KMS-11 (cell line): ENCODE measurements at regions not wholly inside any gene's neighbourhood (a gene's known extent, or its start where the extent isn't known, plus 50 kb on each side); places are given as distances from the start of the nearest gene placed in this dataset.

Source experiments
- H2AFZ ChIP-seq: fragments of 200-600 bp; sonication (generic); 2 replicates; pipeline ENCODE4 v1.6.1; 2016; ENCODE audit warnings: antibody characterized with exemption, mixed run types, low read depth
- H3K27ac ChIP-seq: fragments of 200-600 bp; sonication (generic); 2 replicates; pipeline ENCODE4 v1.6.1; 2016; ENCODE audit warnings: mild to moderate bottlenecking, mixed run types
- H3K27me3 ChIP-seq: fragments of 200-600 bp; sonication (generic); 2 replicates; pipeline ENCODE4 v1.6.1; 2017; ENCODE audit warnings: mild to moderate bottlenecking, low read depth, mixed run types, moderate library complexity; ENCODE audit not compliant: insufficient read depth
- H3K36me3 ChIP-seq: fragments of 200-600 bp; sonication (generic); 2 replicates; pipeline ENCODE4 v1.6.1; 2017; ENCODE audit warnings: mild to moderate bottlenecking, mixed run types; ENCODE audit not compliant: insufficient read depth
- H3K4me1 ChIP-seq: fragments of 200-600 bp; sonication (generic); 2 replicates; pipeline ENCODE4 v1.6.1; 2016; ENCODE audit warnings: mild to moderate bottlenecking, low read depth, mixed run types; ENCODE audit not compliant: poor library complexity, severe bottlenecking
- H3K4me2 ChIP-seq: fragments of 200-600 bp; sonication (generic); 2 replicates; pipeline ENCODE4 v1.7.0; 2016; ENCODE audit warnings: mild to moderate bottlenecking, mixed run types
- H3K4me3 ChIP-seq: fragments of 200-600 bp; sonication (generic); IDR thresholded peaks from 2 replicates; pipeline ENCODE4 v1.6.1; 2017; ENCODE audit warnings: low read depth, low read length, mixed read lengths; ENCODE audit not compliant: insufficient read depth
- H3K79me2 ChIP-seq: fragments of 200-600 bp; sonication (generic); 2 replicates; pipeline ENCODE4 v1.6.1; 2016; ENCODE audit warnings: low read depth, mixed run types; ENCODE audit not compliant: insufficient read depth
- H3K9ac ChIP-seq: fragments of 200-600 bp; sonication (generic); 2 replicates; pipeline ENCODE4 v1.6.1; 2016; ENCODE audit warnings: mild to moderate bottlenecking, mixed run types
- H4K20me1 ChIP-seq: fragments of 200-600 bp; sonication (generic); 2 replicates; pipeline ENCODE4 v1.6.1; 2016; ENCODE audit warnings: mild to moderate bottlenecking, mixed run types; ENCODE audit not compliant: insufficient read depth
- CTCF ChIP-seq: fragments of 200-600 bp; sonication (generic); conservative IDR thresholded peaks from 2 replicates; pipeline ENCODE4 v1.6.1; 2017; ENCODE audit warnings: low read depth, mild to moderate bottlenecking, antibody characterized with exemption, low read length, moderate library complexity, mixed read lengths

DNA sequence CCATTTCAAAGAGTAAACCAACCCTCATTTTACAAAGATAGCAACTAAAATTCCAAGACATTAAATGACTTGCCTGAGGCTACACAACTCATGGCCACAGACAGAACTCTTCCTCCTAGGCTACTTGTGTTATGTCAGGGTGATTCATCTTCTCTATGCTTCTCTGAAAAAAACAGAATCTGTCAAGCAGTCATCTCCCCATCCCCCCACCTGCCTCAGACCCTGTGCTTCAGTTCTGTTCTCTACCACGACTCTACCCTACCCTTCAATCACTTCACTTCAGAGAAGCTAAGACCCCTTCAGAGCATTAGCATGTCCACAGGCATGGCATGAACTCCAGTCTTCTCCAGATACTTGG, 277.7 kb upstream of the PTGER4 start:
- Histone ChIP-seq H4K20me1 (no peaks in the 10 kb centered on the region), H3K4me3 (no peak overlapping the region), H3K27me3 (no peaks in the 10 kb centered on the region), H3K4me1 (peaks cover 32% of the 10 kb centered on the region), H3K36me3 (no peaks in the 10 kb centered on the region), H3K79me2 (no peaks in the 10 kb centered on the region), H3K27ac (no peak overlapping the region), H2AFZ (no peak overlapping the region), H3K4me2 (no peak overlapping the region), H3K9ac (no peak overlapping the region)
- no peak for TF ChIP-seq CTCF

- H3K4me1 ChIP-seq = peaks cover 26% of the 10 kb centered on the region
- H3K9ac ChIP-seq = no peak overlapping the region
- no peak for TF ChIP-seq CTCF
- H3K79me2 ChIP-seq = no peaks in the 10 kb centered on the region
- H3K36me3 ChIP-seq = no peaks in the 10 kb centered on the region
- H2AFZ ChIP-seq = no peak overlapping the region
- no peaks in the 10 kb centered on the region for H4K20me1 ChIP-seq
- no peak overlapping the region for H3K27ac ChIP-seq
- no peak overlapping the region for H3K4me2 ChIP-seq
- no peak overlapping the region for H3K4me3 ChIP-seq
- no peaks in the 10 kb centered on the region for H3K27me3 ChIP-seq
Measured at GRCh38 chr5:40401284-40402006, 278.3 kb upstream of the PTGER4 start.

GRCh38 chr5:40400245-40400644, 279.5 kb upstream of the PTGER4 start:
- no peak overlapping the region for H3K4me3 ChIP-seq
- no peak for TF ChIP-seq CTCF
- H2AFZ ChIP-seq = no peak overlapping the region
- no peaks in the 10 kb centered on the region for H3K27me3 ChIP-seq
- no peaks in the 10 kb centered on the region for H3K36me3 ChIP-seq
- H4K20me1 ChIP-seq = no peaks in the 10 kb centered on the region
- H3K27ac ChIP-seq = no peak overlapping the region
- peaks cover 14% of the 10 kb centered on the region for H3K4me1 ChIP-seq
- H3K79me2 ChIP-seq = no peaks in the 10 kb centered on the region
- no peak overlapping the region for H3K9ac ChIP-seq
- H3K4me2 ChIP-seq = no peak overlapping the region

DNA sequence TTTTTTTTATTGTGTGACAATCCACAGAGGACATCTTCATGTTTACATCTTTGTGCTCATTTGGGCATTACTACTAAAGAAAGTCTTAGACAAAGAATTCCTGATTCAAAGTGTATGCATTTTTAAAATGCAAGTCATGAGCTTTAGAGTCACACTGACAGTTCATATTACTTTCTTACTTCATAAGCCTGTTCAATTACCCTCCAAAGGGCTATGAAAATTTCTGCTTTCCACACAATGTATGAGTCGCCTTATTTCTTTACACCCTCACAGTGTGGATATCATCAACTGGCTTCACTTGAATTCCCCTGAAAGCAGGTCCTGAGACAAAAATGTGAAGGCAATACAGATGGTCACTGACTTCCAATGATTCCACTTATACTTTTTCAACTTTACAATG, 280.4 kb upstream of the PTGER4 start:
- no peak overlapping the region for H2AFZ ChIP-seq
- H3K9ac ChIP-seq = no peak overlapping the region
- H3K27me3 ChIP-seq = no peaks in the 10 kb centered on the region
- no peaks in the 10 kb centered on the region for H3K36me3 ChIP-seq
- H3K4me1 ChIP-seq = peaks cover 5% of the 10 kb centered on the region
- H3K79me2 ChIP-seq = no peaks in the 10 kb centered on the region
- no peak for TF ChIP-seq CTCF
- no peak overlapping the region for H3K4me2 ChIP-seq
- no peak overlapping the region for H3K27ac ChIP-seq
- H3K4me3 ChIP-seq = no peak overlapping the region
- H4K20me1 ChIP-seq = no peaks in the 10 kb centered on the region
